ENCODE measurements at regions not wholly inside any gene's neighbourhood (a gene's known extent, or its start where the extent isn't known, plus 50 kb on each side); places are given as distances from the start of the nearest gene placed in this dataset.

- Histone ChIP-seq H3K36me3 (ENCODE audit: control insufficient read depth, insufficient read depth, low read length) (no peaks in the 10 kb centered on the region), H3K4me3 (ENCODE audit: low read depth, low read length) (no peak overlapping the region), H3K27me3 (ENCODE audit: control insufficient read depth, insufficient read depth, low read length) (no peaks in the 10 kb centered on the region)
- no peak for TF ChIP-seq CTCF (IDR thresholded peaks at IDR 0.05; ENCODE audit: insufficient read depth, low read length, severe bottlenecking)
- FAIRE-seq, result no peak
- no peak for DNase-seq (ENCODE audit: low read depth)
Observed at GRCh38 chr5:102130386-102130785, 165.7 kb downstream of the SLCO4C1 start.

- no peak for FAIRE-seq
- no peak for DNase-seq (ENCODE audit: low read depth)
Observed at GRCh38 chr5:102119252-102119651, 176.8 kb downstream of the SLCO4C1 start.

GRCh38 chr5:102115736-102116135 lies 180.3 kb downstream of the SLCO4C1 start:
- Histone ChIP-seq H3K27me3 (ENCODE audit: control insufficient read depth, insufficient read depth, low read length) (no peaks in the 10 kb centered on the region), H3K36me3 (ENCODE audit: control insufficient read depth, insufficient read depth, low read length) (no peaks in the 10 kb centered on the region), H3K4me3 (ENCODE audit: low read depth, low read length) (no peak overlapping the region)
- DNase-seq (ENCODE audit: low read depth), result no peak
- FAIRE-seq, result no peak
- no peak for TF ChIP-seq CTCF (IDR thresholded peaks at IDR 0.05; ENCODE audit: insufficient read depth, low read length, severe bottlenecking)

More at GRCh38 chr5:102119252-102119651, 176.8 kb downstream of the SLCO4C1 start:
- Histone ChIP-seq H3K36me3 (ENCODE audit: control insufficient read depth, insufficient read depth, low read length) (no peaks in the 10 kb centered on the region), H3K27me3 (ENCODE audit: control insufficient read depth, insufficient read depth, low read length) (no peaks in the 10 kb centered on the region), H3K4me3 (ENCODE audit: low read depth, low read length) (no peak overlapping the region)
- no peak for TF ChIP-seq CTCF (IDR thresholded peaks at IDR 0.05; ENCODE audit: insufficient read depth, low read length, severe bottlenecking)

- no peaks in the 10 kb centered on the region for H3K36me3 ChIP-seq (ENCODE audit: control insufficient read depth, insufficient read depth, low read length)
- no peak for DNase-seq (ENCODE audit: low read depth)
- no peak for FAIRE-seq
- TF ChIP-seq CTCF (IDR thresholded peaks at IDR 0.05; ENCODE audit: insufficient read depth, low read length, severe bottlenecking), result no peak
- no peaks in the 10 kb centered on the region for H3K27me3 ChIP-seq (ENCODE audit: control insufficient read depth, insufficient read depth, low read length)
- H3K4me3 ChIP-seq (ENCODE audit: low read depth, low read length), result no peak overlapping the region
Observed at GRCh38 chr5:102114525-102115069, 181.5 kb downstream of the SLCO4C1 start.

- H3K4me3 ChIP-seq (ENCODE audit: low read depth, low read length), result no peak overlapping the region
- H3K36me3 ChIP-seq (ENCODE audit: control insufficient read depth, insufficient read depth, low read length), result no peaks in the 10 kb centered on the region
- TF ChIP-seq CTCF (IDR thresholded peaks at IDR 0.05; ENCODE audit: insufficient read depth, low read length, severe bottlenecking), result no peak
- no peak for DNase-seq (ENCODE audit: low read depth)
- H3K27me3 ChIP-seq (ENCODE audit: control insufficient read depth, insufficient read depth, low read length), result no peaks in the 10 kb centered on the region
- FAIRE-seq, result no peak
Observed at GRCh38 chr5:102107865-102108264, 188.2 kb downstream of the SLCO4C1 start.

GRCh38 chr5:102106599-102106998 lies 189.5 kb downstream of the SLCO4C1 start:
- H3K4me3 ChIP-seq (ENCODE audit: low read depth, low read length), result no peak overlapping the region
- DNase-seq (ENCODE audit: low read depth) (no peak), FAIRE-seq (no peak)
- H3K36me3 ChIP-seq (ENCODE audit: control insufficient read depth, insufficient read depth, low read length), result no peaks in the 10 kb centered on the region
- TF ChIP-seq CTCF (IDR thresholded peaks at IDR 0.05; ENCODE audit: insufficient read depth, low read length, severe bottlenecking), result no peak
- no peaks in the 10 kb centered on the region for H3K27me3 ChIP-seq (ENCODE audit: control insufficient read depth, insufficient read depth, low read length)

Data from bronchial epithelial cell (primary cell).